ENCODE measurements at regions not wholly inside any gene's neighbourhood (a gene's known extent, or its start where the extent isn't known, plus 50 kb on each side); places are given as distances from the start of the nearest gene placed in this dataset.

- TF ChIP-seq CTCF (IDR thresholded peaks at IDR 0.05; ENCODE audit: insufficient read depth, low read depth, low read length): no peak
- TF ChIP-seq EZH2 (IDR thresholded peaks at IDR 0.05; ENCODE audit: insufficient read depth, low read length): no peak
These were observed 490.4 kb downstream of the MN1 start for GRCh38 chr22:27310966-27311697.

Measured in astrocyte (in vitro differentiated cells and primary cell).